NCI-H2107 treated with DMSO at 0.1 percent for 48 hours (cell line): ENCODE measurements at regions not wholly inside any gene's neighbourhood (a gene's known extent, or its start where the extent isn't known, plus 50 kb on each side); places are given as distances from the start of the nearest gene placed in this dataset.
A peak's percentile ranks its signal among the peaks of the same experiment; 100 is the strongest.
"Not testable (repeated sequence)": the region's sequence is repeated elsewhere in the genome, so short reads cannot be mapped to it uniquely, and the experiment has no call there.

Experiments
- DNase-seq: peaks from one replicate; lab custom pipeline; 2025; ENCODE audit not compliant: unreplicated experiment; lab: John Stamatoyannopoulos, UW

GRCh38 chr9:18263377-18263776 is 210.6 kb upstream of the ADAMTSL1 start:
- DNase-seq = no peak

GRCh38 chr9:18268381-18268780 is 205.6 kb upstream of the ADAMTSL1 start:
- no peak for DNase-seq

- no peak for DNase-seq
Observed at GRCh38 chr9:18269561-18269960, 204.4 kb upstream of the ADAMTSL1 start.

GRCh38 chr9:18274693-18275092 is 199.3 kb upstream of the ADAMTSL1 start:
- DNase-seq = no peak

- no peak for DNase-seq
Observed at GRCh38 chr9:18275313-18275990, 198.5 kb upstream of the ADAMTSL1 start.

- no peak for DNase-seq
Observed at GRCh38 chr9:18281291-18281690, 192.7 kb upstream of the ADAMTSL1 start.

- DNase-seq = no peak
Observed at GRCh38 chr9:18294229-18294628, 179.7 kb upstream of the ADAMTSL1 start.

GRCh38 chr9:18296702-18297055 is 177.3 kb upstream of the ADAMTSL1 start:
- no peak for DNase-seq

- no peak for DNase-seq
Observed at GRCh38 chr9:18297056-18297841, 176.7 kb upstream of the ADAMTSL1 start.

- DNase-seq = no peak
Observed at GRCh38 chr9:18299449-18299848, 174.5 kb upstream of the ADAMTSL1 start.

GRCh38 chr9:18305167-18305806 is 168.7 kb upstream of the ADAMTSL1 start:
- not testable (repeated sequence) for DNase-seq

GRCh38 chr9:18314316-18314715 is 159.6 kb upstream of the ADAMTSL1 start:
- no peak for DNase-seq

GRCh38 chr9:18317896-18318295 is 156.1 kb upstream of the ADAMTSL1 start:
- no peak for DNase-seq

GRCh38 chr9:18319918-18320445 is 154.0 kb upstream of the ADAMTSL1 start:
- DNase-seq = no peak

GRCh38 chr9:18324928-18325745 is 148.8 kb upstream of the ADAMTSL1 start:
- no peak for DNase-seq

- not testable (repeated sequence) for DNase-seq
Observed at GRCh38 chr9:18325746-18326011, 148.3 kb upstream of the ADAMTSL1 start.

GRCh38 chr9:18327121-18327520 is 146.8 kb upstream of the ADAMTSL1 start:
- DNase-seq = no peak

- DNase-seq = no peak
Observed at GRCh38 chr9:18330401-18331309, 143.3 kb upstream of the ADAMTSL1 start.

- DNase-seq = peak; percentile 35
Observed at GRCh38 chr9:18331310-18331684, 142.7 kb upstream of the ADAMTSL1 start.

GRCh38 chr9:18331808-18332209 is 142.1 kb upstream of the ADAMTSL1 start:
- DNase-seq = peak; percentile 52
